ENCODE measurements at regions not wholly inside any gene's neighbourhood (a gene's known extent, or its start where the extent isn't known, plus 50 kb on each side); places are given as distances from the start of the nearest gene placed in this dataset.

- Histone ChIP-seq H3K36me3 (ENCODE audit: control insufficient read depth in 2 of 4, insufficient read depth in 4 of 4, low read length in 3 of 4) (no peaks in the 10 kb centered on the region), H2AK5ac (ENCODE audit: low read depth, low read length) (no peak overlapping the region), H3K4me3 (ENCODE audit: extremely low read depth in 1 of 4, insufficient read depth in 2 of 4, low read depth in 3 of 4, low read length in 4 of 4) (no peak overlapping the region), H3K9ac (replicated peaks in 1 of 4; ENCODE audit: extremely low read depth in 1 of 4, low read depth in 3 of 4, low read length in 3 of 4) (no peak overlapping the region), H3K27ac (ENCODE audit: low read depth, low read length) (no peak overlapping the region), H3K27me3 (replicated peaks in 1 of 4; ENCODE audit: control insufficient read depth in 3 of 4, extremely low read depth in 1 of 4, insufficient read depth in 3 of 4, low read length in 3 of 4) (no peaks in the 10 kb centered on the region), H3K14ac (ENCODE audit: insufficient read length) (no peak overlapping the region), H3K9me3 (ENCODE audit: insufficient read depth in 2 of 2, low read depth in 1 of 2, low read length in 1 of 2) (no peaks in the 10 kb centered on the region), H3K4me1 (replicated peaks in 1 of 4; ENCODE audit: control insufficient read depth in 3 of 4, insufficient read depth in 4 of 4, low read length in 3 of 4) (no peaks in the 10 kb centered on the region; a peak in 1 of 7 replicates), H2BK120ac (replicated peaks; ENCODE audit: low read depth, low read length) (no peak overlapping the region), H2BK15ac (ENCODE audit: low read length) (no peak overlapping the region), H2BK20ac (ENCODE audit: low read length) (no peak overlapping the region), H3K79me1 (ENCODE audit: low read depth, low read length) (no peaks in the 10 kb centered on the region), H3K18ac (ENCODE audit: extremely low read depth, low read length) (no peak overlapping the region), H3K56ac (replicated peaks; ENCODE audit: insufficient read length, low read depth, low read length) (no peak overlapping the region), H3K79me2 (ENCODE audit: control insufficient read depth in 1 of 2, insufficient read depth in 2 of 2, low read length in 2 of 2) (no peaks in the 10 kb centered on the region), H2BK12ac (ENCODE audit: low read depth, low read length) (no peak overlapping the region), H4K8ac (ENCODE audit: extremely low read depth, insufficient read depth, low read length) (no peak overlapping the region), H2AFZ (ENCODE audit: low read length) (no peak overlapping the region), H2BK5ac (ENCODE audit: low read depth, low read length) (no peak overlapping the region), H3K4me2 (ENCODE audit: insufficient read depth in 1 of 2, low read depth in 2 of 2, low read length in 2 of 2) (no peak overlapping the region), H3K4ac (replicated peaks; ENCODE audit: insufficient read length, low read depth, low read length) (no peak overlapping the region), H4K20me1 (replicated peaks in 1 of 2; ENCODE audit: control insufficient read depth in 1 of 2, insufficient read depth in 2 of 2, low read length in 2 of 2) (no peaks in the 10 kb centered on the region), H4K5ac (ENCODE audit: insufficient read length, low read depth, low read length) (no peak overlapping the region), H4K91ac (replicated peaks; ENCODE audit: insufficient read length, low read length) (no peak overlapping the region), H3K23me2 (ENCODE audit: low read depth, low read length) (no peaks in the 10 kb centered on the region; the same call in 1 of the 2 replicates), H3K23ac (ENCODE audit: insufficient read length) (no peak overlapping the region)
- no peak for DNase-seq (ENCODE audit: low read depth in 1 of 2, low spot score in 2 of 2)
- ChIA-PET POLR2A (ENCODE audit: partially characterized antibody) (no interaction called here), CTCF (ENCODE audit: partially characterized antibody) (no interaction called here)
- 100% methylated on average over 1 of the region's 1 CpG; no CpG with 5 or more reads in 1 of the 2 experiments for WGBS, 2 experiments (ENCODE audit: extremely low coverage in 1 of 2, insufficient coverage in 1 of 2, insufficient read length in 1 of 2, insufficient replicate concordance in 2 of 2, low coverage in 1 of 2, low lambda C conversion rate in 2 of 2, missing lambda C conversion rate in 1 of 2)
- FAIRE-seq, result no peak
- no peak for TF ChIP-seq JUND (IDR thresholded peaks at IDR 0.05; ENCODE audit: low read length)
- no peak for TF ChIP-seq CBX5 (IDR thresholded peaks at IDR 0.05; ENCODE audit: low read depth, low read length)
- TF ChIP-seq CREB1 (IDR thresholded peaks at IDR 0.05), result no peak
- TF ChIP-seq HDAC2 (IDR thresholded peaks at IDR 0.05; ENCODE audit: borderline replicate concordance in 1 of 2, low read depth in 2 of 2, low read length in 2 of 2), result no peak
- no peak for TF ChIP-seq CHD1 (IDR thresholded peaks at IDR 0.05; ENCODE audit: low read depth, low read length)
- no peak for TF ChIP-seq EP300 (IDR thresholded peaks at IDR 0.05; ENCODE audit: borderline replicate concordance in 1 of 2, low read depth in 2 of 2, low read length in 2 of 2)
- no peak for TF ChIP-seq RNF2 (IDR thresholded peaks at IDR 0.05; ENCODE audit: borderline replicate concordance, low read depth, low read length, missing control alignments, poor library complexity, severe bottlenecking)
- no peak for TF ChIP-seq GTF2F1 (IDR thresholded peaks at IDR 0.05; ENCODE audit: borderline replicate concordance, low read depth, low read length)
- TF ChIP-seq EGR1 (IDR thresholded peaks at IDR 0.05; ENCODE audit: borderline replicate concordance, low read depth, low read length), result no peak
- no peak for TF ChIP-seq ATF3 (IDR thresholded peaks at IDR 0.05; ENCODE audit: insufficient read depth, low read depth, low read length)
- no peak for TF ChIP-seq YY1 (IDR thresholded peaks at IDR 0.05; ENCODE audit: low read depth, low read length)
- no peak for TF ChIP-seq RFX5 (IDR thresholded peaks at IDR 0.05; ENCODE audit: borderline replicate concordance, low read depth, low read length)
- TF ChIP-seq, protein P1, sequence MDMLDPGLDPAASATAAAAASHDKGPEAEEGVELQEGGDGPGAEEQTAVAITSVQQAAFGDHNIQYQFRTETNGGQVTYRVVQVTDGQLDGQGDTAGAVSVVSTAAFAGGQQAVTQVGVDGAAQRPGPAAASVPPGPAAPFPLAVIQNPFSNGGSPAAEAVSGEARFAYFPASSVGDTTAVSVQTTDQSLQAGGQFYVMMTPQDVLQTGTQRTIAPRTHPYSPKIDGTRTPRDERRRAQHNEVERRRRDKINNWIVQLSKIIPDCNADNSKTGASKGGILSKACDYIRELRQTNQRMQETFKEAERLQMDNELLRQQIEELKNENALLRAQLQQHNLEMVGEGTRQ (IDR thresholded peaks at IDR 0.05; ENCODE audit: low read length), result no peak
These were observed 154.8 kb upstream of the CHODL start for GRCh38 chr21:18089786-18090185.
